Muscle of back (tissue), 3 donors: ENCODE measurements at regions not wholly inside any gene's neighbourhood (a gene's known extent, or its start where the extent isn't known, plus 50 kb on each side); places are given as distances from the start of the nearest gene placed in this dataset.
A peak's percentile ranks its signal among the peaks of the same experiment; 100 is the strongest.

Experiments
- DNase-seq, 3 donors: peaks; one replicate each; pipeline versions ENCODE4 v3.0.0 to v3.0.0-alpha.2; 2013

GRCh38 chr3:132189601-132190000 is 127.6 kb upstream of the ACP3 start:
- DNase-seq, result no peak

GRCh38 chr3:132196113-132196512 is 121.1 kb upstream of the ACP3 start:
- no peak for DNase-seq

- DNase-seq, result no peak
Observed at GRCh38 chr3:132198516-132198915, 118.7 kb upstream of the ACP3 start.

- no peak for DNase-seq
Observed at GRCh38 chr3:132199451-132199850, 117.8 kb upstream of the ACP3 start.

GRCh38 chr3:132202586-132202985 is 114.6 kb upstream of the ACP3 start:
- no peak for DNase-seq

- DNase-seq, result no peak
Observed at GRCh38 chr3:132203889-132204596, 113.2 kb upstream of the ACP3 start.

- no peak for DNase-seq
Observed at GRCh38 chr3:132205609-132206008, 111.6 kb upstream of the ACP3 start.

- no peak for DNase-seq
Observed at GRCh38 chr3:132209855-132210254, 107.4 kb upstream of the ACP3 start.

- DNase-seq, result no peak
Observed at GRCh38 chr3:132210476-132211346, 106.5 kb upstream of the ACP3 start.

GRCh38 chr3:132211896-132212295 is 105.3 kb upstream of the ACP3 start:
- no peak for DNase-seq

GRCh38 chr3:132218817-132219755 is 98.1 kb upstream of the ACP3 start:
- no peak for DNase-seq

- no peak for DNase-seq
Observed at GRCh38 chr3:132220986-132221385, 96.2 kb upstream of the ACP3 start.

- no peak for DNase-seq
Observed at GRCh38 chr3:132222868-132223538, 94.2 kb upstream of the ACP3 start.

- no peak for DNase-seq
Observed at GRCh38 chr3:132225664-132226063, 91.5 kb upstream of the ACP3 start.

GRCh38 chr3:132228923-132229322 is 88.3 kb upstream of the ACP3 start:
- DNase-seq, result no peak

- DNase-seq, result no peak
Observed at GRCh38 chr3:132229641-132230040, 87.6 kb upstream of the ACP3 start.

- no peak for DNase-seq
Observed at GRCh38 chr3:132230156-132231000, 86.8 kb upstream of the ACP3 start.

GRCh38 chr3:132231633-132232032 is 85.6 kb upstream of the ACP3 start:
- peak in 1 of 3 donors; percentile 33 for DNase-seq

GRCh38 chr3:132232231-132232792 is 84.9 kb upstream of the ACP3 start:
- DNase-seq, result no peak
